OCI-LY7 (cell line): ENCODE measurements at regions not wholly inside any gene's neighbourhood (a gene's known extent, or its start where the extent isn't known, plus 50 kb on each side); places are given as distances from the start of the nearest gene placed in this dataset.

Experiments
- BruUV-seq: library from RNA; stranded (reverse); fragments of 400-500 nt; replicated peaks from 2 replicates; lab custom pipeline; 2021; lab: Mats Ljungman, UMichigan
- CTCF ChIA-PET: fragments of 300-600 bp; sonication (Branson Sonifier 250); formaldehyde crosslinking; loops from one replicate; lab custom pipeline; 2022; ENCODE audit warnings: antibody characterized with exemption; ENCODE audit not compliant: unreplicated experiment; lab: Charles Lee
- POLR2A ChIA-PET: fragments of 300-600 bp; sonication (Branson Sonifier 250); formaldehyde crosslinking; loops from one replicate; lab custom pipeline; 2022; ENCODE audit warnings: antibody characterized with exemption; lab: Charles Lee
- DNase-seq: peaks from one replicate; pipeline ENCODE4 v3.0.0-alpha.2; 2015; ENCODE audit warnings: low spot score
- H2AFZ ChIP-seq: fragments of 200-600 bp; sonication (generic), shearing (Covaris generic); 2 replicates; pipeline ENCODE4 v1.6.1; 2014; ENCODE audit warnings: mild to moderate bottlenecking, antibody characterized with exemption, low read length, moderate library complexity
- H3K27ac ChIP-seq: fragments of 200-600 bp; sonication (generic); 2 replicates; pipeline ENCODE4 v1.5.1; 2014; ENCODE audit warnings: mixed run types, low read depth, mild to moderate bottlenecking, moderate library complexity, low read length, inconsistent platforms; ENCODE audit not compliant: poor library complexity, severe bottlenecking
- H3K36me3 ChIP-seq: fragments of 200-600 bp; sonication (generic); 2 replicates; pipeline ENCODE4 v1.6.1; 2014; ENCODE audit warnings: mild to moderate bottlenecking, antibody characterized with exemption, low read length, moderate library complexity, mixed read lengths; ENCODE audit not compliant: insufficient read depth
- H3K4me1 ChIP-seq: fragments of 200-600 bp; sonication (generic); 2 replicates; pipeline ENCODE4 v1.5.1; 2014; ENCODE audit warnings: mild to moderate bottlenecking, low read length; ENCODE audit not compliant: insufficient read depth, poor library complexity, severe bottlenecking
- H3K4me2 ChIP-seq: fragments of 200-600 bp; sonication (generic); 2 replicates; pipeline ENCODE4 v1.6.1; 2014; ENCODE audit warnings: mild to moderate bottlenecking, low read length
- H3K4me3 ChIP-seq: fragments of 200-600 bp; sonication (generic); 2 replicates; pipeline ENCODE4 v1.5.1; 2014; ENCODE audit warnings: mild to moderate bottlenecking, low read depth, low read length; ENCODE audit not compliant: poor library complexity, severe bottlenecking
- H3K79me2 ChIP-seq: fragments of 200-600 bp; sonication (generic); 2 replicates; pipeline ENCODE4 v1.6.1; 2016; ENCODE audit warnings: low read depth, mild to moderate bottlenecking, low read length, moderate library complexity, mixed read lengths; ENCODE audit not compliant: insufficient read depth
- H3K9me2 ChIP-seq: fragments of 200-600 bp; sonication (generic); 2 replicates; pipeline ENCODE4 v1.6.1; 2016; ENCODE audit warnings: mild to moderate bottlenecking, low read length, mixed read lengths; ENCODE audit not compliant: insufficient read depth
- H3K9me3 ChIP-seq: fragments of 200-600 bp; sonication (generic); 2 replicates; pipeline ENCODE4 v1.6.1; 2014; ENCODE audit warnings: mild to moderate bottlenecking, mixed run types, low read length, mixed read lengths
- H4K20me1 ChIP-seq: fragments of 200-600 bp; sonication (generic); 2 replicates; pipeline ENCODE4 v1.6.1; 2014; ENCODE audit warnings: mild to moderate bottlenecking, antibody characterized with exemption, low read length, moderate library complexity, mixed read lengths; ENCODE audit not compliant: insufficient read depth
- EZH2phosphoT487 ChIP-seq: fragments of 200-600 bp; sonication (generic); IDR thresholded peaks from 2 replicates; pipeline ENCODE4 v1.6.1; 2018; ENCODE audit warnings: low read depth, borderline replicate concordance, mild to moderate bottlenecking, mixed run types, antibody characterized with exemption, low read length, moderate library complexity, mixed read lengths
- intact Hi-C: fragments of 100-400 bp; cut with micrococcal nuclease; formaldehyde crosslinking; loops from one replicate; pipeline ENCODE4 v1.10.0; 2022; ENCODE audit not compliant: unreplicated experiment
- TF ChIP-seq, protein P1 (sequence below): fragments of 200-600 bp; sonication (generic); conservative IDR thresholded peaks from 2 replicates; pipeline ENCODE4 v1.5.1; 2014; ENCODE audit warnings: mild to moderate bottlenecking, antibody characterized with exemption, low read length, moderate library complexity, mixed read lengths

- peaks cover 7% of the 10 kb centered on the region for H3K4me1 ChIP-seq
- ChIA-PET POLR2A (interaction anchor here (1.3 kb wide), 1 partner anchor 9 kb away, joined by 3 read pairs; no protein-coding TSS in a partner anchor), CTCF (no interaction called here)
Measured at GRCh38 chr22:22735695-22736611, 91.5 kb downstream of the GGTLC2 start.

GRCh38 chr22:22737590-22737989 lies 93.2 kb downstream of the GGTLC2 start:
- no TSS peak for BruUV-seq
- no peaks in the 10 kb centered on the region for H3K9me3 ChIP-seq
- POLR2A ChIA-PET, result no interaction called here
- peaks cover 7% of the 10 kb centered on the region for H3K4me1 ChIP-seq
- no peak overlapping the region for H3K27ac ChIP-seq
- DNase-seq, result no peak
- no peaks in the 10 kb centered on the region for H3K36me3 ChIP-seq
- intact Hi-C loops, result no loop called here
- H3K79me2 ChIP-seq, result no peaks in the 10 kb centered on the region
- no peaks in the 10 kb centered on the region for H3K9me2 ChIP-seq
- no peak overlapping the region for H2AFZ ChIP-seq
- no peak overlapping the region for H3K4me3 ChIP-seq
- H4K20me1 ChIP-seq, result no peaks in the 10 kb centered on the region
- TF ChIP-seq EZH2phosphoT487, result no peak
- TF ChIP-seq, protein P1, sequence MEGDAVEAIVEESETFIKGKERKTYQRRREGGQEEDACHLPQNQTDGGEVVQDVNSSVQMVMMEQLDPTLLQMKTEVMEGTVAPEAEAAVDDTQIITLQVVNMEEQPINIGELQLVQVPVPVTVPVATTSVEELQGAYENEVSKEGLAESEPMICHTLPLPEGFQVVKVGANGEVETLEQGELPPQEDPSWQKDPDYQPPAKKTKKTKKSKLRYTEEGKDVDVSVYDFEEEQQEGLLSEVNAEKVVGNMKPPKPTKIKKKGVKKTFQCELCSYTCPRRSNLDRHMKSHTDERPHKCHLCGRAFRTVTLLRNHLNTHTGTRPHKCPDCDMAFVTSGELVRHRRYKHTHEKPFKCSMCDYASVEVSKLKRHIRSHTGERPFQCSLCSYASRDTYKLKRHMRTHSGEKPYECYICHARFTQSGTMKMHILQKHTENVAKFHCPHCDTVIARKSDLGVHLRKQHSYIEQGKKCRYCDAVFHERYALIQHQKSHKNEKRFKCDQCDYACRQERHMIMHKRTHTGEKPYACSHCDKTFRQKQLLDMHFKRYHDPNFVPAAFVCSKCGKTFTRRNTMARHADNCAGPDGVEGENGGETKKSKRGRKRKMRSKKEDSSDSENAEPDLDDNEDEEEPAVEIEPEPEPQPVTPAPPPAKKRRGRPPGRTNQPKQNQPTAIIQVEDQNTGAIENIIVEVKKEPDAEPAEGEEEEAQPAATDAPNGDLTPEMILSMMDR, result no peak
- CTCF ChIA-PET, result no interaction called here
- no peak overlapping the region for H3K4me2 ChIP-seq

More at GRCh38 chr22:22735695-22736611, 91.5 kb downstream of the GGTLC2 start:
- DNase-seq, result no peak
- intact Hi-C loops, result no loop called here
- Histone ChIP-seq H3K79me2 (no peaks in the 10 kb centered on the region), H3K9me2 (no peaks in the 10 kb centered on the region), H3K36me3 (no peaks in the 10 kb centered on the region), H3K9me3 (no peaks in the 10 kb centered on the region), H3K4me2 (no peak overlapping the region), H4K20me1 (no peaks in the 10 kb centered on the region), H3K27ac (no peak overlapping the region), H3K4me3 (no peak overlapping the region), H2AFZ (no peak overlapping the region)
- BruUV-seq, result no TSS peak
- no peak for TF ChIP-seq EZH2phosphoT487
- TF ChIP-seq, protein P1, result no peak

GRCh38 chr22:22738959-22739585 lies 94.7 kb downstream of the GGTLC2 start:
- Histone ChIP-seq H4K20me1 (no peaks in the 10 kb centered on the region), H3K27ac (no peak overlapping the region), H3K79me2 (no peaks in the 10 kb centered on the region), H3K9me2 (no peaks in the 10 kb centered on the region), H3K9me3 (no peaks in the 10 kb centered on the region), H3K4me1 (peaks cover 7% of the 10 kb centered on the region), H3K4me2 (no peak overlapping the region), H3K36me3 (no peaks in the 10 kb centered on the region), H3K4me3 (no peak overlapping the region), H2AFZ (no peak overlapping the region)
- BruUV-seq, result no TSS peak
- no peak for TF ChIP-seq EZH2phosphoT487
- TF ChIP-seq, protein P1, result no peak
- CTCF ChIA-PET, result no interaction called here
- intact Hi-C loops, result no loop called here
- POLR2A ChIA-PET, result no interaction called here
- DNase-seq, result no peak
